ENCODE measurements at regions not wholly inside any gene's neighbourhood (a gene's known extent, or its start where the extent isn't known, plus 50 kb on each side); places are given as distances from the start of the nearest gene placed in this dataset.

GRCh38 chr2:116979916-116980764, 834.4 kb upstream of the DDX18 start:
- TF ChIP-seq TAF1 (IDR thresholded peaks at IDR 0.05; ENCODE audit: borderline replicate concordance, low read depth, low read length), result no peak
- no peak for TF ChIP-seq POLR2A (IDR thresholded peaks at IDR 0.05; ENCODE audit: low read depth, low read length)
